GM21529 (cell line): ENCODE measurements at regions not wholly inside any gene's neighbourhood (a gene's known extent, or its start where the extent isn't known, plus 50 kb on each side); places are given as distances from the start of the nearest gene placed in this dataset.

Experiments
- ATAC-seq: cut with Tn5 transposase; IDR thresholded peaks from one replicate; pipeline ENCODE4 v1.9.1; 2021; ENCODE audit not compliant: unreplicated experiment

DNA sequence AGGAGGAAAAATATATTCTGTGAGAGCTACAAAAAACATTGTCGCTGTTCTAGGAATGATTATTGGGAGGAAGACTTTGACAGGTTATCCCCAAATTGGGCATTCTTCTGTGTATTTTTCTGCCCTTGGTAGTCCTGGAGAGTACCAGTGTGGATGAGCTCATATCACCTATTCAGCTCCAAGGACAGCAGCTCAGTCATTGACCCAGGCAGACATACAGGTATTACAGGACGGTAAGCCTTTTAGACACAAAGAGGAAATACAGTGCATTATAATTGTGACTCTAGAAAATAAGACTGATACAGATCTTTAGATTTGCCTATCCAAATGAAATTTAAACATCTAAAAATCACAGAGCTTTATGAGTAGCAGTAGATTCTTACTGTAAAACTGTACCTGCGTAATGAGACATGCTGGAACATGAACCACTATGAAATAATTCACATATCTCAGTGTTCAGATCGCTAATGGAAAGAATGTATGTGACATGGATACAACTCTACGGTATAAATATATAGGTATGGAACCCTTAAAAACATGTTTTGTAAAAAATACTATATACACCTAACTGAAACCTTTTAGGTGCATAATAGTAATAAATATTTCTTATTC, 56.0 kb downstream of the PLK2 start:
- ATAC-seq, result no peak

DNA sequence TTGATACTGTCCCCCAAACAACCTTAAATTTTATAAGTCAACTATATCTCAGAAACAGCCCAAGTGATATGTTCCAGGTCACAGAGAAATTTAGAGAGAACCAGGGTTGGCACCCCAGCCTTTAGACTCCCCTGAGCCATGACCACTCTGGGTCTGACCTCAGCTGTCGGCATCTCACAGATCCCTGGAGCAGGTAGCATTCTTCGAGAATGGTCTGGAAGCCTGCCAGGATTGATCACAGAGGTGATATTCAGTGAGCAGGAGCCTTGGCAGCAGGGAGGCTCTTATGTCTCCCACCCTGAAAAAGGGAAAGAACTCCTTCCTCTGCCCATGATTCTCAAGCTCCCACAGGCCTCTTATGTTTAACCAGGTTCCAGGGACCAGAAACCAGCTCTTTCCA, 58.2 kb downstream of the PLK2 start:
- no peak for ATAC-seq

DNA sequence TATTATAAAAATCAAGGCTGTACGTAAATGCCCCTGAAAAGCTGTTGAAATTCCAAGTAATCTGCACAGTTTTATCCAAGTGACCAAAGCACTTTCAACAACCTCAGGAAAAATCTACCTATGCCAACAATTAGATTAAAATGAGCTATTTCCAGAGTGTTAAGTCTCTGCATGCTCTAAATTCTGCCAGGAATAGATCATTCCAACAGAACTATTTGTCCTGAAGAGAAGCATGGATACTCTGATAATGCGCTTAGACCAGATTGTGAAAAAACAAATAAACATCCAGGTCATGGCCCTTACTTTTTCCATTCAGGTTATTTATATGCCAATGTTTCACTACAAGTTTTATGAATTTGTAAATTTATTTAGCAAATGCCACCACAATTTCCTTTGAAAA, 59.1 kb downstream of the PLK2 start:
- no peak for ATAC-seq

GRCh38 chr5:58399951-58400350, 59.9 kb downstream of the PLK2 start:
- ATAC-seq, result no peak

GRCh38 chr5:58394339-58394738, 65.5 kb downstream of the PLK2 start:
- ATAC-seq, result no peak

DNA sequence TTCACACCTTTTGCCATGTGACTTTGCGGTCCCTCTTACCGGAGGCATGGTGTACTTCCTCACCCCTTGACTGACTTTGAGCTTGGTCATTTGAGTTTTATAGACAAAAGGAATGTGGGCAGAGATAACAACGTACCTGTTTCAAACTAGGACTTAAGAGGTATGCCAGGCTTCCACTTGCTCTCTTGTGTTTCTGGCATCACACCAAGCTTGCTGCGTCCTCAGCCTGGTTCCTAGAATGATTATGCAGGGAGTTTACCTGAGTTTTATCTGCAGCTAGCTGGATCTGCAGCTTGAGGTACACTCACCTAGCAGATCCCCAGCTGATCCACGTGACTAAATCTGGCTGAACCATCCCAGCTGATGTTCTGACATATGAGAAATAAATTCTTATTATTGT, 66.2 kb downstream of the PLK2 start:
- no peak for ATAC-seq

DNA sequence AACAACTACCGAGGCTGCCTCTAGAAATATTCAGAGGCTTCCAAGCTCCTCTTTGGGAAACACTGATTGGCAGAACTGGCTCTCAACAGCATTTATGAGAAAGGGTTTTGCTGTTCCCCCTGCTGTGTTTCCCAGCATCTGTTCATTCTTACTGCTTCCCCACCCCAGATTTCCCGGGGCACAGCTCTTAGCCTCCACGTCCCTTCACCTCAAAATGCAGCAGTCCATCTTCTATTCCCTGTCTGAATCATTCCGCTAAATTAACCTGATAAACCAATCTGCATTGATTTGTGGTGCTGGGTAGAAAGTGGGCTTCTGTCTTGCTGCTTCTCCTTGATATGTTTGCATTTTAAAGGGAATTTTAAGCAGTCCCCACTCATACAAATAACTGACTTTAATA, 67.4 kb downstream of the PLK2 start:
- no peak for ATAC-seq

GRCh38 chr5:58383448-58383847, 76.4 kb downstream of the PLK2 start:
- no peak for ATAC-seq

GRCh38 chr5:58382131-58382534, 77.8 kb downstream of the PLK2 start:
- no peak for ATAC-seq

- no peak for ATAC-seq
Observed at GRCh38 chr5:58381566-58381965, 78.3 kb downstream of the PLK2 start.

DNA sequence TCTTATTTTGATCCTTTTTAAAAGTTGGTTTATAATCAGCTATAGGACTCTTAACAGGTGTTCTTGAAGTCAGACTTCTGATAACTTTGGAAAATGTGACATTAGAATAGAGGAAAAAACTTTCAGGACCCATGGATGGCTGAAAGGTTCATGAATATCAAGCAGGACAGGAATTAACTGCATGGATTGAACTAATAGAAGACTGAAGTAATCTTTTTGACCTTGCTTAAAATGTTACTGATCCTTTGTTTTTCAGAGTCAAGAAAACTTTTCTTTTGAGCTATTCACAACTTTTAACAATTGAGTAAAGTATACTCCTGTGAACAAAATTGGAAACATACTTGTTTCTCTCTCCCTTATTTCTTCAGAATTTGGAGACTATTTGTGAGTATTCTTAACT, 79.2 kb downstream of the PLK2 start:
- no peak for ATAC-seq

DNA sequence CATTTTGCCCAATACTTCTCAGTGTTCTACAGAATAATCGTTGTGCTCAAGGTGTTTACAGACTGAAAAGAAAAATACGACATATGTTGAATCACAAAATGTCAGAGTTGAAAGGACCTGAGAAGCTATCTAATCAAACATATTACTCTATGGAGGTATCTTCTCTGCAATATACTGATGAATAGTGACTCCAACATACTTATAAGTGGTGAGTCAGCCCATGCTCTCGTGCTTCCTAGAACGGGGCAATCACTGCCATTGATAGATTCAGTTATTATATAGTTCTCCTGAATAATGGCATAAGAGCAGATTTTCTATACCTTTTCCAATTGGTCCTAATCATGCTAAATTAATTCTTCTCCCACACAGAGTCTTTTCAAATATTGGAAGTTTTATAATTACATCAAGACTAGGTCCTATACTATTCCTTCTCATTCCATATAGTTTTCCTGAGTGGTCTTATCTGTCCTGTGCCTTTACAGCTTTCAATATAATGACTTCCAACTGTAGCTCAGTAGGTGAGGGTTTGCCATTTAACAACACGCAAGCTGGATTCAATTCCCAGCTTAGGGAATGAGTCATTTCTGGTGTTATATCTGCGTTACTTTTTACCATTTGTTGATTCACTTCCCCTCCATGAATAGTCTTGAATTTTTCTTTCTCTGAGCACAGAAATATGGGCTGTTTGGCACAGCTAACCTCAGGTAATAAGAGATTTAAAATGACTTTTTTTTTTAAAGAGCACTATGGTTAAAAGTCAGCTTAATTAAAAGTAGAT, 81.1 kb downstream of the PLK2 start:
- no peak for ATAC-seq

DNA sequence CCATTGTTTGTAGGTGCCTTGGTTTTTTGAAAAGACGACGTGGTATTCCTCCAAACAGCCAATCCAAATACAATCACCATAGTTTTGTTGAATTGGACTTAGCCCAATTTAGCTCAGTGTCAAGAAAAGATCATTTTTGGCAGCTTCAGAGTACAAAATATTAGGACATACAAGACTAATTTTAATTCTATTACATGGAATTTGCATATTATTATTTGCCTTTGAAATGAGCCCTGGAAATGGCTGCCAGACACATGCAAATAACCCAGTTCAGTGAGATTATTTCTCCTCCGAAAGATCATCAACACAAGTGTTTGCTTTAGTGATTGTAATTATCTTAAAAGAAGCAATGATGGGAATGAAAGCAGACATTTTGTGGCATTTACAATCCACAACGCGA, 89.3 kb downstream of the PLK2 start:
- no peak for ATAC-seq

- ATAC-seq, result no peak
Observed at GRCh38 chr5:58369513-58370190, 90.2 kb downstream of the PLK2 start.

GRCh38 chr5:58366461-58366860, 93.4 kb downstream of the PLK2 start:
- ATAC-seq, result no peak

DNA sequence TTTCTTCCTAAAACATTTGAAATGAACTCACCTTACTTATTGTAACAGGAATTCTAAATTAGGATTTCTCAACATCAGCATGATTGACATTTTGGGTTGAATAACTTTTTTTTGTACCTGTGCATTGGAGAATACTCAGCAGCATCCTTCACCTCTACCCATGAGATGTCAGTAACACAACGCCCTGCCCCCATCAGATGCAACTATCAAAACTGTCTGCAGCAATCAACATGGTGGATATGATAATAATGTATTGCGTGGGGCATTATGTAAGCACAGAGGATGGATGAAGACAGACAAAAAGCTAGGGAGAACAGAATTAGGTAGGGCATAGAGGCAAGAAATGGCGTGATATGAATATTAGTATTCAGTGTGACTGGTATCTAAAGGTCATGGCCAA, 94.1 kb downstream of the PLK2 start:
- ATAC-seq, result no peak

- ATAC-seq, result no peak
Observed at GRCh38 chr5:58363461-58364249, 96.2 kb downstream of the PLK2 start.

GRCh38 chr5:58362135-58362534, 97.8 kb downstream of the PLK2 start:
- ATAC-seq, result no peak

GRCh38 chr5:58360794-58361193, 99.1 kb downstream of the PLK2 start:
- ATAC-seq, result no peak

GRCh38 chr5:58359981-58360380, 99.9 kb downstream of the PLK2 start:
- no peak for ATAC-seq

DNA sequence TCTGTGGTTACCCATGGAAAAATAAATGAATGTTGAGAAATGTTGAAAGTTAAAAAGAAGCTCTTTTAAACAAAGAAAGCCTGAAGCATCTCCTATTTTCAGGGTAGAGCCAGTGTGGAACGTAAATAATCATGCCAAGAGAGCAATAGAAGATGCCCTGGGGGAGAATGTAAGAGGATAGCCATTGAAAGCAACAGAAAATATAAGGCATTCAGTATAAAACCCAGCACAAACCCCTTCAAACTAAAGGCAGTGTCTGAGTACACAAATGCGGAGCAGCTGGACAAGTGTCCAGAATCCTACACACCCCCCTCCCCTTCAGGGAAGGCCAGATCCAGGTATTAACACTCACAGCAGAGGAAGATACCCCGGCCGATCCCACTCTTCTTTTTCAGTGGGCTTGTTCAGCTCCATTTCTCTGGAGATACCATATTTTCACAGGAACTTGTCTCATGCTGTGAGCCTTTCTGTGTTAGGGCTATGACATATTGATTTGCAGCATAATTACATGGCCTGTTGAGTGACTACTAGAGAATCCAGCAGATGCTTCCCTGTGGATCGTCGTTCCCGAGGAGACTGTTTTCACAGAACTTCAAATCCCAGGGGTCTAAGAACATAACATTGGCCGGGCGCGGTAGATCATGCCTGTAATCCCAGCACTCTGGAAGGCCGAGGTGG, 101.2 kb downstream of the PLK2 start:
- ATAC-seq, result no peak
